Stomach (tissue), 8 donors: ENCODE measurements at regions not wholly inside any gene's neighbourhood (a gene's known extent, or its start where the extent isn't known, plus 50 kb on each side); places are given as distances from the start of the nearest gene placed in this dataset.

Experiments
- DNase-seq, 2 donors: peaks; one replicate each; pipeline versions ENCODE4 v3.0.0 to v3.0.0-alpha.2; 2013 to 2019
- H3K27ac ChIP-seq, 5 donors: fragments of 200-600 bp in 4 of 5; sonication (generic) in 4 of 5; one replicate each; pipeline ENCODE4 v1.5.1; 2013 to 2019; ENCODE audit warnings: mild to moderate bottlenecking in 1 of 5, moderate library complexity in 1 of 5
- H3K27me3 ChIP-seq, 3 donors: fragments of 200-600 bp; sonication (generic); one replicate each; pipeline ENCODE4 v1.5.1; 2017 to 2019; ENCODE audit warnings: mixed run types in 1 of 3
- H3K36me3 ChIP-seq, 4 donors: fragments of 200-600 bp; sonication (generic); 1 replicate in 3 of 4; 2 replicates in 1 of 4; pipeline ENCODE4 v1.5.1; 2016 to 2019
- H3K4me1 ChIP-seq, 4 donors: fragments of 200-600 bp; sonication (generic); one replicate each; pipeline ENCODE4 v1.5.1; 2016 to 2019
- H3K4me3 ChIP-seq, 4 donors: fragments of 200-600 bp; sonication (generic) in 3 of 4; one replicate each; pipeline ENCODE4 v1.5.1; 2016 to 2019; ENCODE audit warnings: mild to moderate bottlenecking in 1 of 4
- H3K9me3 ChIP-seq, 4 donors: fragments of 200-600 bp; sonication (generic); one replicate each; pipeline ENCODE4 v1.5.1; 2016 to 2019
- CTCF ChIP-seq, 7 experiments: fragments of 450-650 bp in 4 of 7; fragments of 200-600 bp in 3 of 7; sonication (generic) in 3 of 7; IDR thresholded peaks; one replicate each; pipeline ENCODE4 v1.5.1; 2016 to 2019; ENCODE audit warnings: antibody characterized with exemption in 7 of 7, control low read depth in 2 of 7, mild to moderate bottlenecking in 1 of 7
- EP300 ChIP-seq: sonication (generic); formaldehyde crosslinking; IDR thresholded peaks from one replicate; pipeline ENCODE4 v1.6.1; 2017; ENCODE audit warnings: antibody characterized with exemption
- POLR2A ChIP-seq, 4 donors: fragments of 450-650 bp; IDR thresholded peaks; one replicate each; pipeline ENCODE4 v1.6.1; 2016; ENCODE audit warnings: antibody characterized with exemption in 4 of 4, control low read depth in 2 of 4, mild to moderate bottlenecking in 1 of 4, moderate library complexity in 1 of 4
- POLR2AphosphoS5 ChIP-seq, 3 donors: sonication (generic); formaldehyde crosslinking; IDR thresholded peaks; one replicate each; pipeline ENCODE4 v1.6.1; 2016; ENCODE audit warnings: antibody characterized with exemption in 3 of 3
- WGBS, 5 donors: extraction: QIAGEN DNeasy Blood & Tissue Kit in 3 of 5; methylation state at CpG; one replicate each; pipeline versions ENCODE4 v1.1.5 to v1.1.7; 2013 to 2018; 5-methylcytosine and 5-hydroxymethylcytosine counted together
- intact Hi-C: fragments of 100-400 bp; cut with DNase I; formaldehyde crosslinking; loops from one replicate; pipeline ENCODE4 v1.15.1; 2023; ENCODE audit warnings: low total_unique reads
- donor health status: healthy with polysubstance abuse.
- donor health status: Bipolar disorder and iron deficiency.
- donor health status: healthy.

GRCh38 chr2:234179031-234179363 is 128.5 kb downstream of the SPP2 start:
- Histone ChIP-seq H3K27me3 (peaks cover 0 to 37% (median 15%) of the 10 kb centered on the region in 3 donors), H3K27ac (no peak overlapping the region), H3K36me3 (no peaks in the 10 kb centered on the region), H3K9me3 (no peaks in the 10 kb centered on the region), H3K4me1 (no peaks in the 10 kb centered on the region), H3K4me3 (no peak overlapping the region)
- intact Hi-C loops, result no loop called here
- 65 to 75% (median 68%) methylated on average over 6 of the region's 6 CpGs for WGBS, 5 donors
- DNase-seq, result no peak
- no peak for TF ChIP-seq POLR2A (IDR thresholded peaks at IDR 0.05)
- TF ChIP-seq POLR2AphosphoS5 (IDR thresholded peaks at IDR 0.05), result no peak
- no peak for TF ChIP-seq CTCF (IDR thresholded peaks at IDR 0.05)
- TF ChIP-seq EP300, result no peak

GRCh38 chr2:234178330-234179030 is 128.0 kb downstream of the SPP2 start:
- DNase-seq, result peak in 1 of 2 donors; percentile 29
- 49 to 58% (median 57%) methylated on average over 10 of the region's 10 CpGs for WGBS, 5 donors

GRCh38 chr2:234175649-234176048 is 125.1 kb downstream of the SPP2 start:
- Histone ChIP-seq H3K4me1 (no peaks in the 10 kb centered on the region), H3K27me3 (peaks cover 0 to 26% (median 4%) of the 10 kb centered on the region in 3 donors), H3K4me3 (no peak overlapping the region), H3K36me3 (no peaks in the 10 kb centered on the region), H3K27ac (no peak overlapping the region), H3K9me3 (no peaks in the 10 kb centered on the region)
- intact Hi-C loops, result no loop called here
- WGBS, 5 donors, result 65 to 75% (median 70%) methylated on average over 6 of the region's 6 CpGs
- TF ChIP-seq CTCF (IDR thresholded peaks at IDR 0.05), result no peak
- no peak for TF ChIP-seq POLR2A (IDR thresholded peaks at IDR 0.05)
- TF ChIP-seq POLR2AphosphoS5 (IDR thresholded peaks at IDR 0.05), result no peak
- no peak for TF ChIP-seq EP300
- DNase-seq, result no peak

More at GRCh38 chr2:234178330-234179030, 128.0 kb downstream of the SPP2 start:
- Histone ChIP-seq H3K9me3 (no peaks in the 10 kb centered on the region), H3K4me1 (no peaks in the 10 kb centered on the region), H3K36me3 (no peaks in the 10 kb centered on the region), H3K4me3 (no peak overlapping the region), H3K27me3 (peaks cover 0 to 37% (median 15%) of the 10 kb centered on the region in 3 donors), H3K27ac (no peak overlapping the region)
- intact Hi-C loops, result no loop called here
- TF ChIP-seq POLR2A (IDR thresholded peaks at IDR 0.05) (no peak), EP300 (no peak), CTCF (IDR thresholded peaks at IDR 0.05) (no peak), POLR2AphosphoS5 (IDR thresholded peaks at IDR 0.05) (no peak)

- TF ChIP-seq CTCF (IDR thresholded peaks at IDR 0.05) (no peak), POLR2A (IDR thresholded peaks at IDR 0.05) (no peak), POLR2AphosphoS5 (IDR thresholded peaks at IDR 0.05) (no peak), EP300 (no peak)
- no peak overlapping the region for H3K4me3 ChIP-seq
- H3K27ac ChIP-seq, result no peak overlapping the region
- no peaks in the 10 kb centered on the region for H3K4me1 ChIP-seq
- peaks cover 0 to 24% (median 4%) of the 10 kb centered on the region in 3 donors for H3K27me3 ChIP-seq
- 94 to 97% (median 96%) methylated on average over 5 of the region's 5 CpGs for WGBS, 5 donors
- intact Hi-C loops, result no loop called here
- DNase-seq, result no peak
- no peaks in the 10 kb centered on the region for H3K36me3 ChIP-seq
- no peaks in the 10 kb centered on the region for H3K9me3 ChIP-seq
Observed at GRCh38 chr2:234174742-234175141, 124.2 kb downstream of the SPP2 start.
